Skeletal muscle tissue (tissue), 3 donors: ENCODE measurements at regions not wholly inside any gene's neighbourhood (a gene's known extent, or its start where the extent isn't known, plus 50 kb on each side); places are given as distances from the start of the nearest gene placed in this dataset.

Source experiments
- H3K27ac ChIP-seq: one replicate; pipeline ENCODE4 v1.7.0; 2013; ENCODE audit warnings: mild to moderate bottlenecking, low read depth, low read length, inconsistent platforms
- H3K27me3 ChIP-seq, 3 donors: one replicate each; pipeline ENCODE4 v1.7.0; 2013; ENCODE audit warnings: low read length in 3 of 3; ENCODE audit not compliant: control insufficient read depth in 3 of 3, insufficient read depth in 3 of 3
- H3K36me3 ChIP-seq, 3 donors: one replicate each; pipeline ENCODE4 v1.7.0; 2013; ENCODE audit warnings: low read length in 3 of 3; ENCODE audit not compliant: control insufficient read depth in 3 of 3, insufficient read depth in 3 of 3
- H3K4me1 ChIP-seq, 3 donors: one replicate each; pipeline ENCODE4 v1.7.0; 2013; ENCODE audit warnings: low read length in 3 of 3, mild to moderate bottlenecking in 3 of 3; ENCODE audit not compliant: control insufficient read depth in 3 of 3, insufficient read depth in 3 of 3
- H3K4me3 ChIP-seq, 3 donors: one replicate each; pipeline ENCODE4 v1.7.0; 2013; ENCODE audit warnings: low read length in 3 of 3
- H3K9ac ChIP-seq, 3 donors: one replicate each; pipeline ENCODE4 v1.7.0; 2013; ENCODE audit warnings: low read length in 3 of 3, mild to moderate bottlenecking in 3 of 3, moderate library complexity in 2 of 3, low read depth in 1 of 3
- H3K9me3 ChIP-seq, 3 donors: one replicate each; pipeline ENCODE4 v1.7.0; 2013; ENCODE audit warnings: low read length in 3 of 3; ENCODE audit not compliant: control insufficient read depth in 3 of 3
- donor health status: Osteomylitis.

DNA sequence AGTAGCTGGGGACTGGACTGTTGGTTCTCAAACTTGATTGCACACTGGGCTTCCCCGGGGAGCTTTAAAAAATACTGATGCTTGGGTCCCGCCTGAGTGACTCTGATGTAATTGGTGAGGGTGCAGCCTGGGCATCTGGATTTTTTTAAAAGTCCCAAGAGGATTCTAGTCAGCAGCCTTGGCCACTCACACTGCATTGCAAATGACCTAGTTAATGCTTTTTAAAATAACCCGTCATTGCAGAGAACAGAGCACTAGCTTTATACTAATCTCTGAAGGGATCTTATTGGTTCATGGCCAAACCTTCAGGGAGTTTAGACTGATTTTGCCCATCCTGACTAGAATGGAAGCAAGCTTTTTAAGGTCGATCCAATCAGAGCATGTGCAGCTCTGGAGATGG lies 310.6 kb upstream of the PROK2 start:
- H3K4me1 ChIP-seq, result peaks cover under 1 to 4% (median under 1%) of the 10 kb centered on the region in 3 donors
- H3K9ac ChIP-seq, result no peak overlapping the region
- H3K36me3 ChIP-seq, result no peaks in the 10 kb centered on the region
- H3K9me3 ChIP-seq, result no peaks in the 10 kb centered on the region
- H3K27ac ChIP-seq, result no peak overlapping the region
- peaks cover under 1 to 5% (median 4%) of the 10 kb centered on the region in 3 donors for H3K27me3 ChIP-seq
- H3K4me3 ChIP-seq, result no peak overlapping the region

DNA sequence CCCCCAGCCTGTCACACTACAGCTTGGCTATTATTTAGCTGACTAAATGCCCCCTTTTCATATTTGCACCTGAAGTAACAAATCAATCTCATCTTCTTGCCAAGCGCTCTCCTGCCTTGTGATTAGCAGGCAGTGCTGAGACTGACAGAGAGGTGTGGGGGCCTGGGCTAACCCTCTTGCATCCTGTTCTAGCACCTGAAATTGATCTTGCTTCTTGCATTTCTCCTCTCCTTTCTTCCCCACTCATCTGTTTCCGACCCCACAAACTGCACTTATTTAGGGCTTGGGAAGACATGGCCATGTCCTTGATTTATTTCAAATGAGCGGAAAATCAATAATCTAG lies 309.0 kb upstream of the PROK2 start:
- Histone ChIP-seq H3K36me3 (no peaks in the 10 kb centered on the region), H3K9me3 (no peaks in the 10 kb centered on the region), H3K27me3 (peaks cover 0 to 5% (median 0%) of the 10 kb centered on the region in 3 donors), H3K9ac (no peak overlapping the region), H3K4me3 (no peak overlapping the region), H3K4me1 (peaks cover 0 to 2% (median 0%) of the 10 kb centered on the region in 3 donors), H3K27ac (no peak overlapping the region)

DNA sequence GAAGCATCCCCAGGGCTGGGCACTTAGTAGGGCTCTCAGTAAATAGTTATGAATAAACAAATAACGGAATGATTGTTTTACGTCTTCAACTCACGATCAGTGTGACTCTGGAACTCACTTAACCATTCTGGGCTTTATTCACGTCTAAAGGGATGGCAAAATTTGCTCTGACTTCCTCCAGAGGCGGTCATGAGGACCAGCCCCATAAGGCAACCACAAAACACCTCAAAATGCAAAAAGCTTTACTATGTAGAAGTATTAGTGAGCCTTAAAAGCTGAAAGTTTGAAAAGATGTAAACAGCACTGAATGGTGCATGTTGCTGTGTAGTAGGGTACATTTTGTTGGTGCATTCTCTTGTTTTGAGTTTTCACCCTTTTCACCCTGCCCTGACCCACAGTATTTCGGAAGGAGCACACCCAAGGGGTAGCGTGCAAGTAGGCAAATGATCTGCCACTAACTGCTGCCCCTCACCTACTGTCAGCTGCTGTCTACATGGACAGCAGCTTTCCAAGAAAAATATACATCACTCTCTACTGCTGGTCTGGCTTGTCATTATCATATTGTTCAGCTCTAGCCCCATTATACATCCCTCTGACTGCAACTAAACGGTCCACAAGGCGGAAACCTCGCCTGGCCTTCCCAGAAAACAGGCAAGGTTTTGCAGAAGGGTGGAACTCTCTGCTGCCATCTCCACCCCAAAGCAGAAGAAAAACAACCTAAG lies 308.5 kb upstream of the PROK2 start:
- Histone ChIP-seq H3K27ac (no peak overlapping the region), H3K27me3 (peaks cover 0 to 5% (median 0%) of the 10 kb centered on the region in 3 donors), H3K4me1 (peaks cover 0 to 2% (median 0%) of the 10 kb centered on the region in 3 donors), H3K36me3 (no peaks in the 10 kb centered on the region), H3K4me3 (no peak overlapping the region), H3K9me3 (no peaks in the 10 kb centered on the region), H3K9ac (no peak overlapping the region)

DNA sequence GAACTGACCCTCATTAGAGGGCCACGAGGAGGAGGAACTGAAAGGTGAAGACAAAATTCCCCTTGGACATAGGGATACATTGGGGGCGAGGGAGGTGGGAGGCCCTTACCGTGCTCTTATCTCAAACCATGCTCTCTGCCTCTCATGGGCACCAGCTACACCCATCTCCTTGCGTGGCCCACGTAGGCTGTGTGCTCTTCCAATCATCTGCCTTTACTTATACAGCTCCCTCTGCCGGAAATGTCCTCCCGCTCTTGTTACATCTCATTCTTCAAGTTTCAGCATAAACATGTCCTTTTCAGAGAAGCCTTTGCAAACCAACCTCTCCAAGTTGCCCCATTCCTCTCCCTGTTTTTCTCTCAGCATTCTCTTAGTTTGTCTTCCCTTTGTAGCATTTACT lies 307.8 kb upstream of the PROK2 start:
- Histone ChIP-seq H3K9ac (no peak overlapping the region), H3K36me3 (no peaks in the 10 kb centered on the region), H3K27me3 (peaks cover 0 to 5% (median 0%) of the 10 kb centered on the region in 3 donors)

DNA sequence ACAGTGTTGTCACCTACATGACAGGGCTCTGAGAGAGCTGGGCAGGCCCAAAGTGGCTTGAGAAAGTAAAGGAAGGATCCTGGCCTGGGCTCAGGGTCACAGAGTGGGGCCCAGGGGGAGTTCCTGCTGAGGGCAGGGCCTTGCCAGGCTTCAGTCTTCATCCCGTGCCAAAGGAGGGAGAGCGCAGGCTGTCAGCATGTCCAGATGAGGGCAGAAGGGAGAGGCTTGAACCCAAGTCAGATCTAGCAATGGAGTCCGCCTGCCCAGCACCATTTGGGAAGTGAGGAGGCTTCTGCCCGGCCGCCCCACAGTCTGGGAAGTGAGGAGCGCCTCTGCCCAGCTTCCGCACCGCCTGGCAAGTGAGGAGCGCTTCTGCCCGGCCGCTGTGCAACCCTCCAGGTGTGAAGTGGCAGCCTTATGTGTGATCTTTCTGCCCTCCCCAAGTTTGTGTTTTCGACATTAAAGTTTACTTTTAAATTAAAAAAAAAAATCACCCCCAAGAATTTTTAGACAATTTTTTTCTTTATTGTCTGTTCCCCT lies 303.6 kb upstream of the PROK2 start:
- H3K36me3 ChIP-seq, result no peaks in the 10 kb centered on the region
- no peak overlapping the region for H3K27ac ChIP-seq

More for the DNA sequence above, 307.8 kb upstream of the PROK2 start:
- no peaks in the 10 kb centered on the region for H3K9me3 ChIP-seq
- H3K4me3 ChIP-seq, result no peak overlapping the region
- no peaks in the 10 kb centered on the region for H3K4me1 ChIP-seq
- H3K27ac ChIP-seq, result no peak overlapping the region

DNA sequence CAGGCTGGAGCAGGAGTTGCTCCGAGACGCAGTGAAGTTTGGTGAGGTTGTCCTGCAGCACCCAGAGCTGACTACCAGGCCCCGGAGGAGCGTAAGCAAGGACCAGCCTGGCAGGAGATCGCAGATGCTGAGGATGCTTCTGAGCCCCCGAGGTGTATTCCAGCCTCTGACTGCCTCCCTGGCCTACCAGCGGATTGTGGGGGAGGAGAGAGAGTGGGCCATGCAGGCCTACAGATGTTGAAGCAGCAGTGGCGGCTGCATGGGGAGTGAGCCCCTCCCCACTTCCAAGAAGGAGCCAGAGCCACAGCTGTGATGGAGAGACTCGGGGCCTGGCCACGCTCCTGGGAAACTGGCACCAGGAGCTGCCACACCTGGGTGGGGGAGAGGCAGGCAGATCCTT lies 302.5 kb upstream of the PROK2 start:
- H3K4me3 ChIP-seq, result no peak overlapping the region
- no peak overlapping the region for H3K27ac ChIP-seq
- no peaks in the 10 kb centered on the region for H3K36me3 ChIP-seq
- no peaks in the 10 kb centered on the region for H3K9me3 ChIP-seq
- H3K9ac ChIP-seq, result no peak overlapping the region
- H3K4me1 ChIP-seq, result no peaks in the 10 kb centered on the region
- peaks cover 0 to 5% (median 0%) of the 10 kb centered on the region in 3 donors for H3K27me3 ChIP-seq

More for the DNA sequence above, 303.6 kb upstream of the PROK2 start:
- H3K9me3 ChIP-seq, result no peaks in the 10 kb centered on the region
- H3K27me3 ChIP-seq, result peaks cover 0 to 5% (median 0%) of the 10 kb centered on the region in 3 donors
- H3K4me1 ChIP-seq, result no peaks in the 10 kb centered on the region
- H3K4me3 ChIP-seq, result no peak overlapping the region
- H3K9ac ChIP-seq, result no peak overlapping the region

DNA sequence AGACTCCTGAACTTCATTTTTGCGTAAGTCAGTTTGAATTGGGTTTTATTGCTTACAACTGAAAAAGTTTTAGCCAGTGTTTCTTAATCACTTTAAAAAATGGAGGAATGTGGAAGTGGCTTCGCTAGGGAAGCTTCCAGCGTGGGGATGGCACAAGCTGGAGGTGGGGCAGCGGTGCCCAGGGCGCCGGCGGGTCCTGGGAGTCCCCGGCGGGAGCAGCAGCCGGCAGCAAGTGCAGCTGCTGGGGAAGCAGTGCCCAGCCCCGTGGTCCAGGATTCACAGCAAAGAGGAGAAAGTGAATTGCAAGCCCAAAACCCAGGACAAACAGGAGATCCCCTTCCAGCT lies 301.8 kb upstream of the PROK2 start:
- Histone ChIP-seq H3K9ac (no peak overlapping the region), H3K4me3 (no peak overlapping the region), H3K27ac (no peak overlapping the region), H3K4me1 (no peaks in the 10 kb centered on the region), H3K36me3 (no peaks in the 10 kb centered on the region), H3K9me3 (no peaks in the 10 kb centered on the region), H3K27me3 (peaks cover 0 to 5% (median 0%) of the 10 kb centered on the region in 3 donors)

DNA sequence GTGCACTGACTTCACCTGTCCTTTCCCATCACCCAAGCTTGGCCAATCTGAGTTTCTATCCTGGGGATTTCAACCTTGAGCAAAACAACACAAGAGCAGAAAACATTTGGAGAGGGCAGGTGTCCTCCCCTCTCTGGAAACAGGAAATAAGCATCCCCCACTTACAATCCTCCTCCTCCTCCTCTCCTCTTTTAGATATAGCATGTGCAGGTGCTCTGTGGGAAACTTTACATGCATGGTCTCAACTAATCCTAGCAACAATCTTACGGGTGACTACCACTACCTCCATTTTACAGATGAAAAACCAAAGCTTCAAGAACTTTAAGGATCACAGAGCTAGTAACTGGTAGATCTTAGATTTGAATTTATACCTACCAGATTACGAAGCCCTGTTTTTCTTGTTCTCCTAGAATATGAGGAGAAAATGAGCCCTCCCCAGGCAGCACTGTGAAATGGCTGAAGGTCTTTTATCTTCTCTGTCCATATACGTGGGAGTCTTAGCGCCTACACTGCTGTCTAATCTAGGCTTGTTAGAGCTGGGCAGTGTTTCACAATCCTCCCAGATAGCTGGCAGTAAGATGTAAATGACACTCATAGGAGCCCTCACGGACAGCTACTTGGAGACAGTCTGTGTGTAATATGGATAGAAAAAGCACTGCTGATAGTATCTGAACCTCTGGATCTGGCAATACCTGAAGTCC lies 301.2 kb upstream of the PROK2 start:
- Histone ChIP-seq H3K4me3 (no peak overlapping the region), H3K9me3 (no peaks in the 10 kb centered on the region), H3K27ac (no peak overlapping the region), H3K27me3 (peaks cover 0 to 5% (median 0%) of the 10 kb centered on the region in 3 donors), H3K9ac (no peak overlapping the region), H3K4me1 (no peaks in the 10 kb centered on the region), H3K36me3 (no peaks in the 10 kb centered on the region)

DNA sequence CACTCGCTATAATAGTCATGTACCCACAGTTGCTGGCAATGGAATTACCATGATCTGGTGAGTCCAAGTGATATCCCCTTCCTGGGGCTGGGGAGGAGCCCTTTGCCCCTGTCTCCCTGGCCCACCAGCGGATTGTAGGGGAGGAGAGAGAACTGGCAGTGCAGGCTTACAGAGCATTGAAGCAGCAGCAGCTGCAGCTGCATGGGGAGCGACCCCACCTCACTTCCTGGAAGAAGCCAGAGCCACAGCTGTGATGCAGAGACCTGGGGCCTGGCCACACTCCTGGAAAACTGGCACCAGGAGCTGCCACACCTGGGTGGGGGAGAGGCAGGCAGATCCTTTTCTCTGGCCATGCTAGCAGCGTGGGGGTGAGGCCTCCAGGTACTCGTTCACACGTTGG lies 300.1 kb upstream of the PROK2 start:
- Histone ChIP-seq H3K36me3 (no peaks in the 10 kb centered on the region), H3K27ac (no peak overlapping the region), H3K9me3 (no peaks in the 10 kb centered on the region), H3K9ac (no peak overlapping the region), H3K4me1 (no peaks in the 10 kb centered on the region), H3K27me3 (no peaks in the 10 kb centered on the region), H3K4me3 (no peak overlapping the region)

DNA sequence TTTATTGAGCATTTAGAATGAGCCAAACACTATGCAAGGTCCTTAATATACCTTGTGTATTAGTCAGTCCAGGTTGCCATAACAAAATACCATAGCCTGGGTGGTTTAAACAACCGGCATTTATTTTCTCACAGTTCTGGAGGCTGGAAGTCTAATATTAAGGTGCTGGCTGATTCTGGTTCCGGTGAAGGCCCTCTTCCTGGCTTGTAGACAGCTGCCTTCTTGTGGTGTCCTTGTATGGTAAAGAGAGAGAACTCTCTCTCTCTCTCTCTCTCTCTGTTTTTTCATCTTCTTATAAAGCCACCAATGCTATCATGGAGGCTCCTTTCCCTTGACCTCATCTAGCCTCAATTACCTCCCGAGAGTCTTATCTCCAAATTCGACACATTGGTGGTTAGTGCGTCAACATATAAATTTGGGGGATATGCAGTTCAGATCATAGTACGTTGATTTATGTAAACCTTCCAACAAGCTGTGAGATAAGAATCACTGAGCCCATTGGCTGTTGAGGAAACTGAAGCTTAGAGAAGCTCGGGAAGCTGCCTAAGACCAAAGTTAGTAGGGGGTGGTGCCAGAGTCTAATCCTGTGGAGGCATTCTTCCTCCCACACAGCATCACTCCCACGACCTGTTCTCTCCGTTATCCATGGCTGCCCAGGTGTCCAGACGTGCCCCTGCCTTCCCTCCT lies 298.0 kb upstream of the PROK2 start:
- H3K9me3 ChIP-seq, result no peaks in the 10 kb centered on the region
- H3K36me3 ChIP-seq, result no peaks in the 10 kb centered on the region
- no peak overlapping the region for H3K27ac ChIP-seq
- H3K4me1 ChIP-seq, result peaks cover 0 to 2% (median 0%) of the 10 kb centered on the region in 3 donors
- H3K4me3 ChIP-seq, result no peak overlapping the region
- H3K9ac ChIP-seq, result no peak overlapping the region
- no peaks in the 10 kb centered on the region for H3K27me3 ChIP-seq
